Endothelial cell (in vitro differentiated cells): ENCODE measurements at regions not wholly inside any gene's neighbourhood (a gene's known extent, or its start where the extent isn't known, plus 50 kb on each side); places are given as distances from the start of the nearest gene placed in this dataset.
A peak's percentile ranks its signal among the peaks of the same experiment; 100 is the strongest.

Experiments
- DNase-seq: peaks from one replicate; pipeline ENCODE4 v3.0.0; 2021; ENCODE audit warnings: low spot score
- H3K27ac Mint-ChIP-seq: one replicate; pipeline ENCODE4 v1.8.0; 2021; ENCODE audit warnings: mixed read lengths, inconsistent platforms; ENCODE audit not compliant: unreplicated experiment
- H3K27me3 Mint-ChIP-seq: one replicate; pipeline ENCODE4 v1.8.0; 2021; ENCODE audit warnings: mild to moderate bottlenecking, moderate library complexity, mixed read lengths, inconsistent platforms; ENCODE audit not compliant: unreplicated experiment
- H3K36me3 Mint-ChIP-seq: one replicate; pipeline ENCODE4 v1.8.0; 2021; ENCODE audit warnings: mild to moderate bottlenecking, low read depth, mixed read lengths, inconsistent platforms; ENCODE audit not compliant: unreplicated experiment
- H3K4me1 Mint-ChIP-seq: one replicate; pipeline ENCODE4 v1.8.0; 2021; ENCODE audit warnings: mild to moderate bottlenecking, mixed read lengths, inconsistent platforms; ENCODE audit not compliant: unreplicated experiment
- H3K4me3 Mint-ChIP-seq: one replicate; pipeline ENCODE4 v1.8.0; 2021; ENCODE audit warnings: mild to moderate bottlenecking, mixed read lengths, inconsistent platforms; ENCODE audit not compliant: unreplicated experiment
- H3K9me3 Mint-ChIP-seq: one replicate; pipeline ENCODE4 v1.8.0; 2021; ENCODE audit warnings: mixed read lengths, inconsistent platforms; ENCODE audit not compliant: unreplicated experiment
- TF ChIP-seq, protein P1 (sequence below): fragments of 200-600 bp; sonication (generic); IDR thresholded peaks from one replicate; pipeline ENCODE4 v1.5.0; 2021; ENCODE audit warnings: antibody characterized with exemption; ENCODE audit not compliant: unreplicated experiment

DNA sequence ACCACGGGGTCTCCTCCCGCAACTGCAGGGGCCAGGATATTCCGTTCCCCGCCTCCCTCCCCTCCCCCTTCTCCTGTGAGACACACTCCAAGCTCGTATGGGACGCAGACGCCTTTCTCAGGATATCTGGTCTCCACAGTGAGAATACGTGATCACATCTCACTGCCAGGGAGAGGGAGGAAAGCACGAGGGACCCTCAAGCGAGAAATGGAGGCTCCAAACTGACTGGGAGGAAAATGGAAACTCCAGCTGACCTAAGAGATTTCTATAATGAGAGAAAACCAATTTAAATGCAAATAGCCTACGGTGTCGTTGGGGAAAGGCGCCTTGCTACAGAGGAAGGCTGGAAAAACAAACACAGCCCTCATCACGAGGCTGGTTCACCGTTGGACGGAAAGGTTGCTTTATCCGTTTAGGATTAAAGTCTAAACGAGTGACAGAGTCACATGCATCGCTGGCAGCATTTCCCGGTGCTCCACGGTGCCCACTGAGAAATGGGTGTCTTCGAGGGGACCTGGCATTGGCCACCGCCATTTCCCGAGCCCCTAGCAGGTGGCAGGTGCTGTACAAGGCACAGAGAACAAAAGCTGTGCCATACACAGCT is 116.9 kb upstream of the CPEB4 start:
- H3K4me3 Mint-ChIP-seq = no peak overlapping the region

DNA sequence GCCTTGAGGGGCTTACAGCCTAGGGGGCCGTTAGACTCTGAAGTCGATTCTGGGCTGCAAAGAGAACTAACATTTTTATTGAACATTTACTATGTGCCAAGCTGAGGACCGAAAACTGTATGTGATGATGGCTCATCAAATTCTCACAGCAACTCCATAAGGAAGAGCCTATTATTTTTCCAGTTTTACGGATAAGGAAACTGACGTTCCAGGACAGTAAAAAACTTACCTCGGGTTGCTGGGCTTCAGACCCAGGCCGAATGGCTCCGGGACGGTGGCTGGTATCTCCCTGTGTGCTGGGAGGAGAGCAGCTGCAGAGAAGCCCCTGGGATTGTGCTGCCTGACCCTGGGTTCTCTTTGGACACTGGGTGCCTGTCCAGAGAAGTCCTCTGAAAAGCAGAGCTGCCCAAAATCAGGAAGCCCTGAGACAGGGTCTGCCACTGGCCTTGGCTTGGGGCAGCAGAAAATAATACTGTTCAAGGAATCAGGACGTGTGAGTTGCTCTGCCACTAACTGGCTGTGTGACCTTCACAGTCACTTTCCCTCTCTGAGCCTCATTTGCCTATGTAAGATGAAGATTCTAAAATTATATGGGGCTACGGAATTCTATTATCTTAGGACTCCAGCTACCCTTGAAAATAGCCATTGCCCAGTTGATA is 116.3 kb upstream of the CPEB4 start:
- H3K4me3 Mint-ChIP-seq = no peak overlapping the region
- H3K27me3 Mint-ChIP-seq = peaks cover 3% of the 10 kb centered on the region
- peaks cover 4% of the 10 kb centered on the region for H3K4me1 Mint-ChIP-seq
- TF ChIP-seq, protein P1, sequence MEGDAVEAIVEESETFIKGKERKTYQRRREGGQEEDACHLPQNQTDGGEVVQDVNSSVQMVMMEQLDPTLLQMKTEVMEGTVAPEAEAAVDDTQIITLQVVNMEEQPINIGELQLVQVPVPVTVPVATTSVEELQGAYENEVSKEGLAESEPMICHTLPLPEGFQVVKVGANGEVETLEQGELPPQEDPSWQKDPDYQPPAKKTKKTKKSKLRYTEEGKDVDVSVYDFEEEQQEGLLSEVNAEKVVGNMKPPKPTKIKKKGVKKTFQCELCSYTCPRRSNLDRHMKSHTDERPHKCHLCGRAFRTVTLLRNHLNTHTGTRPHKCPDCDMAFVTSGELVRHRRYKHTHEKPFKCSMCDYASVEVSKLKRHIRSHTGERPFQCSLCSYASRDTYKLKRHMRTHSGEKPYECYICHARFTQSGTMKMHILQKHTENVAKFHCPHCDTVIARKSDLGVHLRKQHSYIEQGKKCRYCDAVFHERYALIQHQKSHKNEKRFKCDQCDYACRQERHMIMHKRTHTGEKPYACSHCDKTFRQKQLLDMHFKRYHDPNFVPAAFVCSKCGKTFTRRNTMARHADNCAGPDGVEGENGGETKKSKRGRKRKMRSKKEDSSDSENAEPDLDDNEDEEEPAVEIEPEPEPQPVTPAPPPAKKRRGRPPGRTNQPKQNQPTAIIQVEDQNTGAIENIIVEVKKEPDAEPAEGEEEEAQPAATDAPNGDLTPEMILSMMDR = no peak
- no peak for DNase-seq
- no peaks in the 10 kb centered on the region for H3K9me3 Mint-ChIP-seq
- H3K27ac Mint-ChIP-seq = no peak overlapping the region
- no peaks in the 10 kb centered on the region for H3K36me3 Mint-ChIP-seq

More for the DNA sequence above, 116.9 kb upstream of the CPEB4 start:
- Mint-ChIP-seq H3K27me3 (peaks cover 3% of the 10 kb centered on the region), H3K9me3 (no peaks in the 10 kb centered on the region), H3K36me3 (no peaks in the 10 kb centered on the region), H3K27ac (peak overlapping the region; percentile 57), H3K4me1 (peaks cover 6% of the 10 kb centered on the region)
- no peak for DNase-seq
- TF ChIP-seq, protein P1 = no peak

DNA sequence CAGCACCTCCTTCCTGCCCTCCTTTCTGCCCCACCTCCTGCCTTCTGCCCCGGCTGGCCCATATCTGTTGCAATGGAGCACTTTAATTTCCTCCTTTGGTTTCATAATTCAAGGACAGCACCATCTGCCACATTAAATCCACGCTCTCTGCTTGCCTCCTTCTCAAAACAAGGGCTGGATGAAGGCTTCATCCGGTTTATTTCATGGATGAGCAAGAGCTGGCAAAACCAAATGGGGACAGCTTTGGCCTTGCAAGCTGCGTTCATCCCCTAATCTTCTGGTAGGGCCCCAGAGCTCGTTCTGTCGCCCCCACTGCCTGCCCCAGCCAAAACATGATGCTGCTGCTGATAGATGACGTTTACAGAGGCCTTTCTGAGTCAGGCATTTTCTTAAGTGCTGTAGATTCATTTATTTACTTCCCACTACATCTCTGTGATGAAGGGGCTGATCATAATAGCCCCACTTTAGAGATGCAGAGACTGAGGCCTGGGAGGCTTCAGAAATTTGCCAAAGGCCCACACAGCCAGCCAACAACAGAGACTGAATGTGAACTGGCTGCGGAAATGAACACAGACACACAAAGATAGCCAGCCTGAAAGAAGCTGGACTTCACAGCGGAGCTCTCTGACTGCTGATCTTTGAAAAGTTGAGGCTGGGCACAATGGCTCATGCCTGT is 115.6 kb upstream of the CPEB4 start:
- no peak for DNase-seq
- Mint-ChIP-seq H3K4me3 (no peak overlapping the region), H3K27ac (no peak overlapping the region), H3K36me3 (no peaks in the 10 kb centered on the region), H3K27me3 (peaks cover 3% of the 10 kb centered on the region), H3K4me1 (peaks cover 8% of the 10 kb centered on the region), H3K9me3 (no peaks in the 10 kb centered on the region)
- TF ChIP-seq, protein P1 = no peak

DNA sequence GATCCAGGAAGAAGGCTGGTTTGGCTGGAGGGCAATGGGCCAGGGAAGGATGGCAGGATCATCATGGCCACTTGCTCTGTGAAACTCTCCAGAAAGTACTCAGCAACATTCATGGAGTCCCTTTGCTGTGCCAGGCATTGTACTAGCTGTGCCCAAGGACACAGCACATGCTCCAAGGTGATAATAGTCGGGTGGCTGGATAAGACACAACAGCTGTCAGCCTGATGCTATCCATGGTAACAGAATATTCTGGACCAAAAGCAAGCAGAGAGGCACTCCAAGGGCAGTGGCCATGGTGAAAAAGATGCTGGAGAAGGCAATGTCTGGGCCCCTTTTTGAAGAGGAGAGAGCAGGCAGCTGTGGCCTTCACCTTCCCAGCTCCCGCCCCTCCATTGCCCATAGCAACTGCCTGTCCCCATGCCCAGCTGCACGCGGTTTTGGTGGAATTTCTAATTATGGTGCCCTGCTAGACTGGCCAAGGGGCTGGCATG is 113.8 kb upstream of the CPEB4 start:
- H3K36me3 Mint-ChIP-seq = no peaks in the 10 kb centered on the region
- no peaks in the 10 kb centered on the region for H3K9me3 Mint-ChIP-seq
- H3K27ac Mint-ChIP-seq = no peak overlapping the region
- peaks cover 20% of the 10 kb centered on the region for H3K4me1 Mint-ChIP-seq
- no peak for DNase-seq
- TF ChIP-seq, protein P1 = no peak
- H3K27me3 Mint-ChIP-seq = peaks cover 3% of the 10 kb centered on the region
- no peak overlapping the region for H3K4me3 Mint-ChIP-seq
